Liver (tissue), 8 donors: ENCODE measurements at regions not wholly inside any gene's neighbourhood (a gene's known extent, or its start where the extent isn't known, plus 50 kb on each side); places are given as distances from the start of the nearest gene placed in this dataset.

Experiments
- DNase-seq: peaks from one replicate; pipeline ENCODE4 v3.0.0-alpha.2; 2017; ENCODE audit warnings: low spot score
- H3K27ac ChIP-seq, 2 donors: one replicate each; pipeline ENCODE4 v1.7.0; 2013; ENCODE audit warnings: inconsistent platforms in 2 of 2, low read length in 2 of 2, control low read depth in 1 of 2, low read depth in 1 of 2, mild to moderate bottlenecking in 1 of 2
- H3K27me3 ChIP-seq, 4 donors: one replicate each; pipeline versions ENCODE4 v1.6.1 to v1.7.0; 2013; ENCODE audit warnings: low read length in 3 of 4, inconsistent platforms in 1 of 4, mild to moderate bottlenecking in 1 of 4, moderate library complexity in 1 of 4; ENCODE audit not compliant: control insufficient read depth in 4 of 4, insufficient read depth in 4 of 4
- H3K36me3 ChIP-seq, 4 donors: one replicate each; pipeline versions ENCODE4 v1.6.1 to v1.7.0; 2013; ENCODE audit warnings: low read length in 3 of 4, mild to moderate bottlenecking in 3 of 4, low read depth in 1 of 4, moderate library complexity in 1 of 4; ENCODE audit not compliant: control insufficient read depth in 4 of 4, insufficient read depth in 3 of 4
- H3K4me1 ChIP-seq, 4 donors: one replicate each; pipeline versions ENCODE4 v1.6.1 to v1.7.0; 2013; ENCODE audit warnings: low read length in 3 of 4, mild to moderate bottlenecking in 3 of 4, moderate library complexity in 1 of 4; ENCODE audit not compliant: control insufficient read depth in 4 of 4, insufficient read depth in 4 of 4
- H3K4me3 ChIP-seq, 3 donors: one replicate each; pipeline versions ENCODE4 v1.6.1 to v1.7.0; 2013; ENCODE audit warnings: low read length in 3 of 3, control low read depth in 1 of 3, low read depth in 1 of 3, mild to moderate bottlenecking in 1 of 3
- H3K9ac ChIP-seq, 2 donors: one replicate each; pipeline ENCODE4 v1.7.0; 2013; ENCODE audit warnings: low read length in 2 of 2, mild to moderate bottlenecking in 2 of 2, moderate library complexity in 2 of 2, control low read depth in 1 of 2, low read depth in 1 of 2
- H3K9me3 ChIP-seq, 4 donors: one replicate each; pipeline versions ENCODE4 v1.6.1 to v1.7.0; 2013; ENCODE audit warnings: low read length in 3 of 4; ENCODE audit not compliant: control insufficient read depth in 4 of 4
- CTCF ChIP-seq: fragments of 150-350 bp; IDR thresholded peaks from 2 replicates; pipeline ENCODE4 v1.5.1; 2017; ENCODE audit warnings: improper control_type of control experiment, low read depth, low read length; ENCODE audit not compliant: missing input control
- EGR1 ChIP-seq, 2 donors: IDR thresholded peaks; 2 replicates each; pipeline ENCODE4 v1.6.1; 2016 to 2018; ENCODE audit warnings: antibody characterized with exemption in 2 of 2, low read depth in 2 of 2
- FOXA1 ChIP-seq: IDR thresholded peaks from 2 replicates; pipeline ENCODE4 v1.6.1; 2016; ENCODE audit warnings: antibody characterized with exemption
- FOXA2 ChIP-seq: IDR thresholded peaks from 2 replicates; pipeline ENCODE4 v1.6.1; 2016; ENCODE audit warnings: antibody characterized with exemption
- GABPA ChIP-seq, 2 donors: IDR thresholded peaks in 1 of 2; conservative IDR thresholded peaks in 1 of 2; 2 replicates each; pipeline ENCODE4 v1.6.1; 2016; ENCODE audit warnings: antibody characterized with exemption in 2 of 2, mild to moderate bottlenecking in 1 of 2, moderate library complexity in 1 of 2
- HNF4A ChIP-seq, 2 donors: conservative IDR thresholded peaks; 2 replicates each; pipeline ENCODE4 v1.6.1; 2016; ENCODE audit warnings: antibody characterized with exemption in 2 of 2, mild to moderate bottlenecking in 2 of 2
- HNF4G ChIP-seq: IDR thresholded peaks from 2 replicates; pipeline ENCODE4 v1.6.1; 2016; ENCODE audit warnings: antibody characterized with exemption
- MAX ChIP-seq: IDR thresholded peaks from 2 replicates; pipeline ENCODE4 v1.6.1; 2016; ENCODE audit warnings: antibody characterized with exemption
- NR2F2 ChIP-seq: IDR thresholded peaks from 2 replicates; pipeline ENCODE4 v1.6.1; 2016; ENCODE audit warnings: antibody characterized with exemption
- RAD21 ChIP-seq, 2 donors: IDR thresholded peaks; 2 replicates each; pipeline ENCODE4 v1.6.1; 2016; ENCODE audit warnings: antibody characterized with exemption in 2 of 2, mild to moderate bottlenecking in 2 of 2
- REST ChIP-seq: IDR thresholded peaks from 2 replicates; pipeline ENCODE4 v1.6.1; 2016; ENCODE audit warnings: antibody characterized with exemption, mild to moderate bottlenecking
- RXRA ChIP-seq, 2 donors: IDR thresholded peaks; 2 replicates each; pipeline ENCODE4 v1.6.1; 2017 to 2018; ENCODE audit warnings: antibody characterized with exemption in 2 of 2, mild to moderate bottlenecking in 1 of 2
- YY1 ChIP-seq: IDR thresholded peaks from 2 replicates; pipeline ENCODE4 v1.6.1; 2016; ENCODE audit warnings: antibody characterized with exemption, mild to moderate bottlenecking
- WGBS: extraction: QIAGEN DNeasy Blood & Tissue Kit; methylation state at CpG from one replicate; pipeline ENCODE4 v1.1.7; 2013; 5-methylcytosine and 5-hydroxymethylcytosine counted together
- donor health status: healthy.
- donor health status: healthy.
- donor health status: healthy.
- donor health status: healthy.
- donor health status: healthy.

- TF ChIP-seq REST (no peak), CTCF (no peak)
These were observed 349.3 kb upstream of the NR2F2 start (continued) for GRCh38 chr15:95981209-95981608.

- H3K4me1 ChIP-seq, result no peaks in the 10 kb centered on the region
- TF ChIP-seq REST (no peak), RXRA (IDR thresholded peaks at IDR 0.05) (no peak), YY1 (no peak), CTCF (no peak), FOXA2 (no peak), EGR1 (IDR thresholded peaks at IDR 0.05; ENCODE audit: low read depth in 2 of 2) (no peak), RAD21 (IDR thresholded peaks at IDR 0.05) (no peak), HNF4G (no peak), MAX (no peak), GABPA (IDR thresholded peaks at IDR 0.05 in 1 of 2, conservative IDR thresholded peaks at IDR 0.05 in 1 of 2) (no peak), FOXA1 (no peak), HNF4A (conservative IDR thresholded peaks at IDR 0.05) (no peak), NR2F2 (no peak)
- no peak for DNase-seq
- H3K4me3 ChIP-seq, result no peak overlapping the region
- H3K36me3 ChIP-seq, result no peaks in the 10 kb centered on the region
- no peaks in the 10 kb centered on the region for H3K9me3 ChIP-seq
- no peak overlapping the region for H3K27ac ChIP-seq
- no peak overlapping the region for H3K9ac ChIP-seq
- H3K27me3 ChIP-seq, result no peaks in the 10 kb centered on the region
- WGBS, result 73% methylated on average over 4 of the region's 4 CpGs
These were observed 343.2 kb upstream of the NR2F2 start for GRCh38 chr15:95987299-95987698.
